Loucy (cell line): ENCODE measurements at regions not wholly inside any gene's neighbourhood (a gene's known extent, or its start where the extent isn't known, plus 50 kb on each side); places are given as distances from the start of the nearest gene placed in this dataset.

ENCODE experiments used
- H2AFZ ChIP-seq: fragments of 200-600 bp; sonication (generic); 2 replicates; pipeline ENCODE4 v1.6.0; 2016; ENCODE audit warnings: antibody characterized with exemption, mild to moderate bottlenecking, low read length, moderate library complexity
- H3F3A ChIP-seq: fragments of 200-600 bp; 2 replicates; pipeline ENCODE4 v1.6.0; 2016; ENCODE audit warnings: antibody characterized with exemption, low read depth, mild to moderate bottlenecking
- H3K27me3 ChIP-seq: fragments of 200-600 bp; sonication (generic); 2 replicates; pipeline ENCODE4 v1.6.1; 2014; ENCODE audit warnings: low read length, mild to moderate bottlenecking; ENCODE audit not compliant: insufficient read depth, poor library complexity, severe bottlenecking
- H3K36me3 ChIP-seq: fragments of 200-600 bp; sonication (generic); 2 replicates; pipeline ENCODE4 v1.6.1; 2016; ENCODE audit warnings: low read length; ENCODE audit not compliant: insufficient read depth
- H3K4me1 ChIP-seq: fragments of 200-600 bp; sonication (generic); 2 replicates; pipeline ENCODE4 v1.5.1; 2014; ENCODE audit warnings: low read length, mild to moderate bottlenecking; ENCODE audit not compliant: insufficient read depth, poor library complexity, severe bottlenecking
- H3K4me2 ChIP-seq: fragments of 200-600 bp; sonication (generic); 2 replicates; pipeline ENCODE4 v1.6.0; 2014; ENCODE audit warnings: antibody characterized with exemption, low read length, low read depth, mild to moderate bottlenecking; ENCODE audit not compliant: poor library complexity, severe bottlenecking
- H3K4me3 ChIP-seq: fragments of 200-600 bp; sonication (generic); 2 replicates; pipeline ENCODE4 v1.5.1; 2014; ENCODE audit warnings: low read length, mild to moderate bottlenecking, mixed read lengths; ENCODE audit not compliant: poor library complexity, severe bottlenecking
- H3K79me2 ChIP-seq: fragments of 200-600 bp; sonication (generic); 2 replicates; pipeline ENCODE4 v1.6.1; 2014; ENCODE audit warnings: low read length; ENCODE audit not compliant: insufficient read depth
- H3K9ac ChIP-seq: fragments of 200-600 bp; sonication (generic); 2 replicates; pipeline ENCODE4 v1.6.0; 2014; ENCODE audit warnings: mild to moderate bottlenecking, low read depth, low read length, moderate library complexity; ENCODE audit not compliant: poor library complexity, severe bottlenecking
- H3K9me2 ChIP-seq: fragments of 200-600 bp; sonication (generic); replicated peaks from 2 replicates; pipeline ENCODE4 v1.6.1; 2016; ENCODE audit warnings: low read depth, low read length, mixed read lengths
- H3K9me3 ChIP-seq: fragments of 200-600 bp; sonication (generic); 2 replicates; pipeline ENCODE4 v1.6.1; 2014; ENCODE audit warnings: mild to moderate bottlenecking, antibody characterized with exemption, low read length, low read depth; ENCODE audit not compliant: insufficient read depth
- H4K20me1 ChIP-seq: fragments of 200-600 bp; sonication (generic); 2 replicates; pipeline ENCODE4 v1.6.0; 2014; ENCODE audit warnings: antibody characterized with exemption, low read length, mild to moderate bottlenecking; ENCODE audit not compliant: insufficient read depth, poor library complexity, severe bottlenecking
- CTCF ChIP-seq: fragments of 200-600 bp; sonication (generic); conservative IDR thresholded peaks from 2 replicates; pipeline ENCODE4 v1.5.1; 2014; ENCODE audit warnings: mild to moderate bottlenecking, antibody characterized with exemption, low read length
- EZH2phosphoT487 ChIP-seq: fragments of 200-600 bp; IDR thresholded peaks from 2 replicates; pipeline ENCODE4 v1.6.1; 2018; ENCODE audit warnings: antibody characterized with exemption, mild to moderate bottlenecking, moderate library complexity, borderline replicate concordance

DNA sequence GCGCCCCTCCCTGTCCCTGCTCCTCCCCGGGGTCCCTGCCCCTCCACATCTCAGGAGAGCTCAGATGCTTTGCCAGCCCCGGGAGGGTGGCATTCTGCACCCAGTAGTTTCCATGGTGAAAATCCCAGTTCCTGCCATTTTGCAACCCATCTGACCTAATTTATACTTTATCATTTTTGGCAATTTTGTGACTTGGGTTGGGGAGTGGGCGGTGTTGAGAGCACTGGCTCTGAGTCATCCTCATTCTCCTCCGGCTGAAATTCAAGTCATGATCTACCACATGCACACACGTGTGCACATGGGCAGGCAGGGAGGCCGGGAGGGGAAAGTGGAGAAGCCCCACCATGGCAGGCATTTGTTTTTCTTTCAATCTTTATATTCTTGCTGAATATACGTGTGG lies 208.6 kb downstream of the URI1 start:
- no peaks in the 10 kb centered on the region for H3K27me3 ChIP-seq
- no peaks in the 10 kb centered on the region for H4K20me1 ChIP-seq
- no peak overlapping the region for H3K4me2 ChIP-seq
- no peak overlapping the region for H3K9ac ChIP-seq
- no peaks in the 10 kb centered on the region for H3K79me2 ChIP-seq
- H2AFZ ChIP-seq: no peak overlapping the region
- no peaks in the 10 kb centered on the region for H3K9me2 ChIP-seq
- H3F3A ChIP-seq: no peaks in the 10 kb centered on the region
- no peaks in the 10 kb centered on the region for H3K9me3 ChIP-seq
- no peaks in the 10 kb centered on the region for H3K4me1 ChIP-seq
- TF ChIP-seq CTCF (no peak), EZH2phosphoT487 (no peak)
- no peaks in the 10 kb centered on the region for H3K36me3 ChIP-seq
- H3K4me3 ChIP-seq: no peak overlapping the region

- no peak overlapping the region for H3K4me3 ChIP-seq
- no peak overlapping the region for H2AFZ ChIP-seq
- no peaks in the 10 kb centered on the region for H3K27me3 ChIP-seq
- no peaks in the 10 kb centered on the region for H3K9me2 ChIP-seq
- H3K9ac ChIP-seq: no peak overlapping the region
- no peaks in the 10 kb centered on the region for H3K36me3 ChIP-seq
- H3K4me2 ChIP-seq: no peak overlapping the region
- no peaks in the 10 kb centered on the region for H3F3A ChIP-seq
- H3K9me3 ChIP-seq: no peaks in the 10 kb centered on the region
- no peaks in the 10 kb centered on the region for H4K20me1 ChIP-seq
- no peaks in the 10 kb centered on the region for H3K79me2 ChIP-seq
- H3K4me1 ChIP-seq: no peaks in the 10 kb centered on the region
- TF ChIP-seq CTCF (no peak), EZH2phosphoT487 (no peak)
Measured at GRCh38 chr19:30151081-30151480, 209.0 kb downstream of the URI1 start.

GRCh38 chr19:30152510-30153291 lies 210.7 kb downstream of the URI1 start:
- Histone ChIP-seq H3F3A (no peaks in the 10 kb centered on the region), H3K9me3 (no peaks in the 10 kb centered on the region), H3K27me3 (no peaks in the 10 kb centered on the region), H3K36me3 (no peaks in the 10 kb centered on the region), H4K20me1 (no peaks in the 10 kb centered on the region), H3K9me2 (no peaks in the 10 kb centered on the region), H3K4me2 (no peak overlapping the region), H3K79me2 (no peaks in the 10 kb centered on the region), H2AFZ (no peak overlapping the region), H3K4me3 (no peak overlapping the region), H3K9ac (no peak overlapping the region), H3K4me1 (no peaks in the 10 kb centered on the region)
- no peak for TF ChIP-seq CTCF
- no peak for TF ChIP-seq EZH2phosphoT487
